Left ventricle myocardium inferior (tissue), 1 donor: ENCODE measurements at regions not wholly inside any gene's neighbourhood (a gene's known extent, or its start where the extent isn't known, plus 50 kb on each side); places are given as distances from the start of the nearest gene placed in this dataset.

Experiments
- DNase-seq: peaks from one replicate; pipeline ENCODE4 v3.0.0-alpha.2; 2020
- H3K27ac ChIP-seq: fragments of 200-600 bp; replicated peaks from 2 replicates; pipeline ENCODE4 v1.8.0; 2021
- H3K27me3 ChIP-seq: fragments of 200-600 bp; 2 replicates; pipeline ENCODE4 v1.8.0; 2021; ENCODE audit warnings: low read depth
- H3K36me3 ChIP-seq: fragments of 200-600 bp; 2 replicates; pipeline ENCODE4 v1.8.0; 2021
- H3K4me1 ChIP-seq: fragments of 200-600 bp; 2 replicates; pipeline ENCODE4 v1.8.0; 2021
- H3K4me3 ChIP-seq: fragments of 200-600 bp; 2 replicates; pipeline ENCODE4 v1.8.0; 2021; ENCODE audit warnings: mild to moderate bottlenecking, moderate library complexity
- H3K9me3 ChIP-seq: fragments of 200-600 bp; replicated peaks from 2 replicates; pipeline ENCODE4 v1.8.0; 2021
- CTCF ChIP-seq: fragments of 200-600 bp; IDR thresholded peaks from 2 replicates; pipeline ENCODE4 v1.8.0; 2021; ENCODE audit warnings: antibody characterized with exemption, mild to moderate bottlenecking, borderline replicate concordance
- intact Hi-C: fragments of 100-400 bp; cut with micrococcal nuclease; formaldehyde crosslinking; loops from one replicate; pipeline ENCODE4 v1.11.0; 2022
- donor health status: DM: no; HTN: yes; CAD: no; lungs with severe emphysema.

- H3K4me3 ChIP-seq, result no peak overlapping the region
- DNase-seq, result peak; percentile 64
- peaks cover 45% of the 10 kb centered on the region for H3K4me1 ChIP-seq
- peak overlapping the region; percentile 40 for H3K27ac ChIP-seq
- intact Hi-C loops, result no loop called here
- peaks cover 27% of the 10 kb centered on the region for H3K9me3 ChIP-seq
- H3K36me3 ChIP-seq, result no peaks in the 10 kb centered on the region
- H3K27me3 ChIP-seq, result no peaks in the 10 kb centered on the region
- TF ChIP-seq CTCF, result no peak
Measured at GRCh38 chr2:43171789-43172188, 54.6 kb downstream of the ZFP36L2 start.

- no peak for DNase-seq
- Histone ChIP-seq H3K27ac (no peak overlapping the region), H3K4me1 (peaks cover 45% of the 10 kb centered on the region), H3K36me3 (no peaks in the 10 kb centered on the region), H3K9me3 (peaks cover 17% of the 10 kb centered on the region), H3K4me3 (no peak overlapping the region), H3K27me3 (no peaks in the 10 kb centered on the region)
- TF ChIP-seq CTCF, result no peak
- intact Hi-C loops, result no loop called here
Measured at GRCh38 chr2:43170405-43171105, 55.9 kb downstream of the ZFP36L2 start.

DNA sequence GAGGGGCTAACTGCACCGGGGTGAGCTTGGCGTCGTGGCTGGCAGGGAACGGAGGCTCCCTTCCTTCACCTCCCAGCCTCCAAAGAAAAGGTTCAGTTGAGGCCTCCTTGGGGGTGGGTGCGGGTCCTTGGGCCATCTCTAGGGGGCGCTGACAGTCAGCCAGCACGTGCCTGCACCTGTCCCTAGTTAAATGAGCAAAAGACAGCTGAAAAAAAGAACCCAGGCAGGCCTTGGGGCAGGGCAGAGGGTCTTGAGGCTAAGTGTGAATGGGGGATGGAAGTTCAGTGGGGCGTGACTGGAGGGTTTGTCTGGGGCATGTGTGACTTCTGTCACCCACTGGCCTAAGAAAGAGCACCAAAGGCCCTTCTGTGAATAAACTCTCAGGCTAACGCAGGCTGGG, 56.4 kb downstream of the ZFP36L2 start:
- Histone ChIP-seq H3K36me3 (no peaks in the 10 kb centered on the region), H3K4me3 (no peak overlapping the region), H3K4me1 (peaks cover 45% of the 10 kb centered on the region), H3K27ac (peak overlapping the region; percentile 11), H3K27me3 (no peaks in the 10 kb centered on the region), H3K9me3 (peaks cover 11% of the 10 kb centered on the region)
- no peak for DNase-seq
- intact Hi-C loops, result no loop called here
- peak; percentile 54 for TF ChIP-seq CTCF

DNA sequence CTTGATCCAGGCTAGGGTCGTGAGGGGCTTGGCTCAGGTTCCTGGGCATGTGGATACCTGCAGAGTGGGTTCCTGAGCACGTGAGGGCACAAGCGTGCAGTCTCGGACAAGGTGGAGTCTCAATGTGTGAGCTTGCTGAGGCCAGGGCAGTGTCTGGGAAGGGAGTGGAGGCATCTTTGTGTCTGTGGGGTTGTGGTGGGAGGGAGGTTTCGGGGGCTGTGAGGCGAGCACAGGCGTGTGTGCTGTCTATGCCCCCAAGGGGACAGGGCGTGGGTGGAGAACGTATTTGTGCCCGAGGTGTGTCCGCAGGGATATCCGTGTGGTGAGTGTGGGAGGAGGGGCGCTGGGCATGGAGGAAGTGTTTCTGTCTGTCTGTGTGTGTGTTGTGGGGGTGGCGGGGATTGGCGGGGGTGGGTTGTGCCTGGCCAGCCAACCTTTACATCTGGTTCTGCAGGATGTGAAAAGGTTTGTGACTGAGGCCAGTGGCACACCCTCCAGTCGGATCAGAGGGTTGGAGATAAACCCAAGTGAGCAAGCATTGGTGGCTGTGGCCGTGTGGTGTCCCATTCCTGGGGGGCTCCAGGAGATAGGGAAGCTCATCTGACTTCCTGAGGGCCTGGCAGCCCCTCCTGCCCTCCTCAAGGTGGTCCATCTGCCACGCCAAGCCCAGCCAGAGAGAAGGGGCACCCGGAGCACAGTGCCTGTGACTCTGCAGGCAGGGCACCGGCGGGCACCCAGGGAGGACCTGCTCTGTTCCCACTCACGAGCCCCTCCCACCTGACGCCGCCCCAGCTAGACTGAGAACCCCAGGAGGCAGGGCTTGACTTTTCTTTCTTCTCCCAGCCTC, 57.1 kb downstream of the ZFP36L2 start:
- intact Hi-C loops, result no loop called here
- TF ChIP-seq CTCF, result no peak
- peaks cover 44% of the 10 kb centered on the region for H3K4me1 ChIP-seq
- H3K9me3 ChIP-seq, result peaks cover 4% of the 10 kb centered on the region
- H3K27ac ChIP-seq, result peak overlapping the region; percentile 56
- no peaks in the 10 kb centered on the region for H3K27me3 ChIP-seq
- H3K36me3 ChIP-seq, result no peaks in the 10 kb centered on the region
- peak overlapping the region; percentile 14 for H3K4me3 ChIP-seq
- no peak for DNase-seq

DNA sequence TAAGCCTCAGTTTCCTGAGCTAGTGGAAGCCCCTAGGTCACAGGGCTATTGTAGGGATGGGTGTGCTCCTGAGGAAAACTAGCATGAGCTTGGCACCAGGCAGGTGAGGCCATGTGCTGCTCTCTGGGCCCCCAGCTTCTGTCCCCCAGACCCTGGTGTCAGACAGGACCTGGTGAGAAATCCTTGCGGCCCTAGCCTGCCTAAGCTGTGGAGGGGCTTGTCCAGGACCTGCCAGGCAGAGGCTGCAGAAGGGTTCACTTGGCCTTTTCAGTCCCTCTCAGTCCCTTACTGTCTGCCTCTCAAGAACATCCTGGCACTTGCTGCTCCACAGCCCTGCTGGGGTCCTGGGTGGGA, 58.4 kb downstream of the ZFP36L2 start:
- no peak for TF ChIP-seq CTCF
- H3K36me3 ChIP-seq, result no peaks in the 10 kb centered on the region
- H3K4me3 ChIP-seq, result no peak overlapping the region
- DNase-seq, result no peak
- intact Hi-C loops, result no loop called here
- H3K4me1 ChIP-seq, result peaks cover 32% of the 10 kb centered on the region
- no peaks in the 10 kb centered on the region for H3K9me3 ChIP-seq
- H3K27ac ChIP-seq, result peak overlapping the region; percentile 40
- no peaks in the 10 kb centered on the region for H3K27me3 ChIP-seq
